CD14-positive monocyte (primary cell): ENCODE measurements at regions not wholly inside any gene's neighbourhood (a gene's known extent, or its start where the extent isn't known, plus 50 kb on each side); places are given as distances from the start of the nearest gene placed in this dataset.

Source experiments
- DNase-seq, 3 donors: peaks; one replicate each; pipeline ENCODE4 v3.0.0-alpha.2; 2011 to 2022
- H2AFZ ChIP-seq: 2 replicates; pipeline ENCODE4 v1.6.0; 2012; ENCODE audit warnings: mild to moderate bottlenecking, low read depth, low read length, inconsistent platforms; ENCODE audit not compliant: insufficient read depth, poor library complexity, severe bottlenecking
- H3K27ac ChIP-seq, 2 donors: 1 replicate in 1 of 2; 2 replicates in 1 of 2; pipeline ENCODE4 v1.5.1; 2012 to 2013; ENCODE audit warnings: low read length in 2 of 2, control low read depth in 1 of 2, inconsistent platforms in 1 of 2, low read depth in 1 of 2, mild to moderate bottlenecking in 1 of 2
- H3K27me3 ChIP-seq, 2 donors: one replicate each; pipeline versions ENCODE4 v1.6.0 to v1.6.1; 2011 to 2013; ENCODE audit warnings: low read length in 2 of 2; ENCODE audit not compliant: control insufficient read depth in 2 of 2, insufficient read depth in 2 of 2
- H3K36me3 ChIP-seq, 2 donors: replicated peaks in 1 of 2; 1 replicate in 1 of 2; 2 replicates in 1 of 2; pipeline versions ENCODE4 v1.5.1 to v1.6.1; 2012 to 2013; ENCODE audit warnings: low read length in 2 of 2, control low read depth in 1 of 2, inconsistent platforms in 1 of 2, mild to moderate bottlenecking in 1 of 2; ENCODE audit not compliant: insufficient read depth in 2 of 2, control insufficient read depth in 1 of 2
- H3K4me1 ChIP-seq, 2 donors: 1 replicate in 1 of 2; 2 replicates in 1 of 2; pipeline versions ENCODE4 v1.5.1 to v1.6.1; 2012 to 2013; ENCODE audit warnings: low read length in 2 of 2, control low read depth in 1 of 2, inconsistent platforms in 1 of 2, mild to moderate bottlenecking in 1 of 2, moderate library complexity in 1 of 2; ENCODE audit not compliant: insufficient read depth in 2 of 2, control insufficient read depth in 1 of 2
- H3K4me2 ChIP-seq: replicated peaks from 2 replicates; pipeline ENCODE3; 2012; ENCODE audit warnings: low read length, moderate library complexity, mild to moderate bottlenecking; ENCODE audit not compliant: poor library complexity, severe bottlenecking; ENCODE audit errors: extremely low read depth
- H3K4me3 ChIP-seq, 3 experiments: fragments of 200-600 bp in 1 of 3; sonication (generic) in 1 of 3; replicated peaks in 1 of 3; 1 replicate in 2 of 3; 2 replicates in 1 of 3; pipeline ENCODE4 v1.5.1; 2011 to 2013; ENCODE audit warnings: low read length in 3 of 3, mild to moderate bottlenecking in 3 of 3, control low read depth in 2 of 3, low read depth in 2 of 3, inconsistent platforms in 1 of 3, moderate library complexity in 1 of 3
- H3K79me2 ChIP-seq: 2 replicates; pipeline ENCODE4 v1.6.0; 2012; ENCODE audit warnings: mild to moderate bottlenecking, control low read depth, inconsistent platforms, low read length, moderate library complexity; ENCODE audit not compliant: insufficient read depth
- H3K9ac ChIP-seq: 2 replicates; pipeline ENCODE4 v1.6.0; 2017; ENCODE audit warnings: low read length, mild to moderate bottlenecking; ENCODE audit not compliant: insufficient read depth, poor library complexity, severe bottlenecking
- H3K9me3 ChIP-seq, 2 donors: replicated peaks in 1 of 2; 1 replicate in 1 of 2; 2 replicates in 1 of 2; pipeline versions ENCODE4 v1.5.1 to v1.6.1; 2012 to 2013; ENCODE audit warnings: low read length in 2 of 2, control low read depth in 1 of 2; ENCODE audit not compliant: control insufficient read depth in 1 of 2, insufficient read depth in 1 of 2
- H4K20me1 ChIP-seq: 2 replicates; pipeline ENCODE4 v1.6.0; 2012; ENCODE audit warnings: mild to moderate bottlenecking, low read length, control low read depth, moderate library complexity; ENCODE audit not compliant: insufficient read depth
- H3K27ac Mint-ChIP-seq, 7 donors: one replicate each; pipeline ENCODE4 v1.8.0; 2020; ENCODE audit warnings: mild to moderate bottlenecking in 7 of 7, mixed read lengths in 7 of 7, moderate library complexity in 6 of 7, inconsistent platforms in 2 of 7
- H3K27me3 Mint-ChIP-seq, 3 donors: one replicate each; pipeline ENCODE4 v1.8.0; 2021 to 2022; ENCODE audit warnings: low read depth in 3 of 3, mild to moderate bottlenecking in 3 of 3, mixed read lengths in 3 of 3, moderate library complexity in 3 of 3, inconsistent platforms in 1 of 3
- H3K36me3 Mint-ChIP-seq, 2 donors: one replicate each; pipeline ENCODE4 v1.8.0; 2020; ENCODE audit warnings: mixed read lengths in 2 of 2, inconsistent platforms in 1 of 2, mild to moderate bottlenecking in 1 of 2
- H3K4me1 Mint-ChIP-seq: one replicate; pipeline ENCODE4 v1.8.0; 2020; ENCODE audit warnings: mild to moderate bottlenecking, mixed read lengths
- H3K4me3 Mint-ChIP-seq, 2 donors: one replicate each; pipeline ENCODE4 v1.8.0; 2020; ENCODE audit warnings: mild to moderate bottlenecking in 2 of 2, mixed read lengths in 2 of 2, moderate library complexity in 1 of 2
- H3K9me3 Mint-ChIP-seq, 7 donors: one replicate each; pipeline ENCODE4 v1.8.0; 2020 to 2022; ENCODE audit warnings: mixed read lengths in 7 of 7, mild to moderate bottlenecking in 6 of 7, moderate library complexity in 6 of 7, inconsistent platforms in 2 of 7
- CTCF ChIP-seq: fragments of 200-600 bp; IDR thresholded peaks from one replicate; pipeline ENCODE4 v1.8.0; 2022; ENCODE audit warnings: antibody characterized with exemption, mild to moderate bottlenecking
- WGBS: methylation state at CpG from one replicate; pipeline ENCODE4 v1.1.5; 2013; ENCODE audit warnings: missing lambda C conversion rate; ENCODE audit not compliant: insufficient coverage; 5-methylcytosine and 5-hydroxymethylcytosine counted together
- intact Hi-C, 2 donors: fragments of 100-400 bp; cut with micrococcal nuclease; formaldehyde crosslinking; loops; one replicate each; pipeline versions ENCODE4 v1.15.0 to v1.15.1; 2023

- H4K20me1 ChIP-seq, result no peaks in the 10 kb centered on the region
- no peak overlapping the region for H3K4me3 ChIP-seq
- Mint-ChIP-seq H3K27ac (no peak overlapping the region), H3K36me3 (no peaks in the 10 kb centered on the region), H3K4me3 (no peak overlapping the region), H3K9me3 (peaks cover 0 to 19% (median 7%) of the 10 kb centered on the region in 7 donors), H3K4me1 (no peaks in the 10 kb centered on the region), H3K27me3 (peaks cover 2 to 4% (median 2%) of the 10 kb centered on the region in 3 donors)
- H2AFZ ChIP-seq, result no peak overlapping the region
- WGBS, result 90% methylated on average over 3 of the region's 4 CpGs
- intact Hi-C loops, result no loop called here
- H3K9me3 ChIP-seq, result peaks cover 3 to 4% of the 10 kb centered on the region in 2 donors
- TF ChIP-seq CTCF, result no peak
- H3K27me3 ChIP-seq, result no peaks in the 10 kb centered on the region
- no peak overlapping the region for H3K4me2 ChIP-seq
- no peaks in the 10 kb centered on the region for H3K36me3 ChIP-seq
- H3K79me2 ChIP-seq, result no peaks in the 10 kb centered on the region
- H3K27ac ChIP-seq, result no peak overlapping the region
- no peak for DNase-seq
- no peak overlapping the region for H3K9ac ChIP-seq
- no peaks in the 10 kb centered on the region for H3K4me1 ChIP-seq
These were observed 142.4 kb downstream of the QRSL1 start for GRCh38 chr6:106771822-106772221.

GRCh38 chr6:106770663-106771062 is 141.3 kb downstream of the QRSL1 start:
- DNase-seq, result no peak
- H2AFZ ChIP-seq, result no peak overlapping the region
- Mint-ChIP-seq H3K27me3 (peaks cover 2 to 6% (median 2%) of the 10 kb centered on the region in 3 donors), H3K4me1 (no peaks in the 10 kb centered on the region), H3K4me3 (no peak overlapping the region), H3K27ac (no peak overlapping the region), H3K36me3 (no peaks in the 10 kb centered on the region), H3K9me3 (peaks cover 0 to 19% (median 7%) of the 10 kb centered on the region in 7 donors)
- TF ChIP-seq CTCF, result no peak
- H3K4me1 ChIP-seq, result no peaks in the 10 kb centered on the region
- peaks cover 3 to 4% of the 10 kb centered on the region in 2 donors for H3K9me3 ChIP-seq
- no peaks in the 10 kb centered on the region for H3K36me3 ChIP-seq
- H3K79me2 ChIP-seq, result no peaks in the 10 kb centered on the region
- no peaks in the 10 kb centered on the region for H4K20me1 ChIP-seq
- H3K9ac ChIP-seq, result no peak overlapping the region
- intact Hi-C loops, result no loop called here
- H3K4me2 ChIP-seq, result no peak overlapping the region
- no peaks in the 10 kb centered on the region for H3K27me3 ChIP-seq
- no peak overlapping the region for H3K4me3 ChIP-seq
- 100% methylated on average over 1 of the region's 1 CpG for WGBS
- H3K27ac ChIP-seq, result no peak overlapping the region
